Hepatocyte (in vitro differentiated cells): ENCODE measurements at regions not wholly inside any gene's neighbourhood (a gene's known extent, or its start where the extent isn't known, plus 50 kb on each side); places are given as distances from the start of the nearest gene placed in this dataset.

ENCODE experiments used
- CTCF ChIP-seq: fragments of 200-600 bp; sonication (generic); IDR thresholded peaks from 2 replicates; pipeline ENCODE4 v1.5.1; 2016; ENCODE audit warnings: antibody characterized with exemption, mild to moderate bottlenecking; ENCODE audit not compliant: poor library complexity
- EZH2 ChIP-seq: fragments of 200-600 bp; sonication (generic); IDR thresholded peaks from 2 replicates; pipeline ENCODE4 v1.6.1; 2016; ENCODE audit warnings: antibody characterized with exemption, mild to moderate bottlenecking, borderline replicate concordance

GRCh38 chr22:27534720-27535125 lies 266.8 kb downstream of the MN1 start:
- no peak for TF ChIP-seq CTCF
- no peak for TF ChIP-seq EZH2
